ENCODE measurements at regions not wholly inside any gene's neighbourhood (a gene's known extent, or its start where the extent isn't known, plus 50 kb on each side); places are given as distances from the start of the nearest gene placed in this dataset.

DNA sequence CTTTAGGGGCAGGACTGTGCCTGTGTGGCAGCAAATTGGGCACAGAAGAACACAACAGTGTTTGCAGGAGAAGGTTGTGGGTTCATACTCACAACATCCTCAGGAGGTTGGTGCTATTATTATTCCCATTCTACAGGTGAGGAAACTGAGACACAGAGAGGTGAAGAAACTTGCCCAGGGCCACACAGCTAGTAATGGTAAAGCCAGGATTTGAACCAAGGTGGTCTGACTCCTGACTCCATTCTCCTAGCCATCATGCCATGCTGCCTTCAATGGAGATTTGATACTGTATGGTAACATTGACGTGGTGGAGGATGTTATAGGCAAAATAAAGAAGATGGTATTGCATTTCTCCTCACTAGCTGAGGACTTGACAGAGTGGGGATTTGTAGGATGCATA is 334.2 kb downstream of the RPS6KC1 start:
- TF ChIP-seq, protein P1, sequence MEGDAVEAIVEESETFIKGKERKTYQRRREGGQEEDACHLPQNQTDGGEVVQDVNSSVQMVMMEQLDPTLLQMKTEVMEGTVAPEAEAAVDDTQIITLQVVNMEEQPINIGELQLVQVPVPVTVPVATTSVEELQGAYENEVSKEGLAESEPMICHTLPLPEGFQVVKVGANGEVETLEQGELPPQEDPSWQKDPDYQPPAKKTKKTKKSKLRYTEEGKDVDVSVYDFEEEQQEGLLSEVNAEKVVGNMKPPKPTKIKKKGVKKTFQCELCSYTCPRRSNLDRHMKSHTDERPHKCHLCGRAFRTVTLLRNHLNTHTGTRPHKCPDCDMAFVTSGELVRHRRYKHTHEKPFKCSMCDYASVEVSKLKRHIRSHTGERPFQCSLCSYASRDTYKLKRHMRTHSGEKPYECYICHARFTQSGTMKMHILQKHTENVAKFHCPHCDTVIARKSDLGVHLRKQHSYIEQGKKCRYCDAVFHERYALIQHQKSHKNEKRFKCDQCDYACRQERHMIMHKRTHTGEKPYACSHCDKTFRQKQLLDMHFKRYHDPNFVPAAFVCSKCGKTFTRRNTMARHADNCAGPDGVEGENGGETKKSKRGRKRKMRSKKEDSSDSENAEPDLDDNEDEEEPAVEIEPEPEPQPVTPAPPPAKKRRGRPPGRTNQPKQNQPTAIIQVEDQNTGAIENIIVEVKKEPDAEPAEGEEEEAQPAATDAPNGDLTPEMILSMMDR (IDR thresholded peaks at IDR 0.05) = no peak
- no peak for TF ChIP-seq POLR2A (IDR thresholded peaks at IDR 0.05)
- no peak for TF ChIP-seq POLR2AphosphoS5 (IDR thresholded peaks at IDR 0.05)
- no peak for TF ChIP-seq EP300 (IDR thresholded peaks at IDR 0.05)
